Stimulated activated CD8-positive, alpha-beta memory T cell treated with anti-CD3 and anti-CD28 coated beads, Interleukin-7, amount 100 ng/mL, for 1 hour (primary cell): ENCODE measurements at regions not wholly inside any gene's neighbourhood (a gene's known extent, or its start where the extent isn't known, plus 50 kb on each side); places are given as distances from the start of the nearest gene placed in this dataset.
"Not testable (repeated sequence)": the region's sequence is repeated elsewhere in the genome, so short reads cannot be mapped to it uniquely, and the experiment has no call there.

Source experiments
- DNase-seq, 2 donors: peaks; one replicate each; pipeline ENCODE4 v3.0.0-alpha.2; 2020; ENCODE audit warnings: low read depth in 2 of 2

DNA sequence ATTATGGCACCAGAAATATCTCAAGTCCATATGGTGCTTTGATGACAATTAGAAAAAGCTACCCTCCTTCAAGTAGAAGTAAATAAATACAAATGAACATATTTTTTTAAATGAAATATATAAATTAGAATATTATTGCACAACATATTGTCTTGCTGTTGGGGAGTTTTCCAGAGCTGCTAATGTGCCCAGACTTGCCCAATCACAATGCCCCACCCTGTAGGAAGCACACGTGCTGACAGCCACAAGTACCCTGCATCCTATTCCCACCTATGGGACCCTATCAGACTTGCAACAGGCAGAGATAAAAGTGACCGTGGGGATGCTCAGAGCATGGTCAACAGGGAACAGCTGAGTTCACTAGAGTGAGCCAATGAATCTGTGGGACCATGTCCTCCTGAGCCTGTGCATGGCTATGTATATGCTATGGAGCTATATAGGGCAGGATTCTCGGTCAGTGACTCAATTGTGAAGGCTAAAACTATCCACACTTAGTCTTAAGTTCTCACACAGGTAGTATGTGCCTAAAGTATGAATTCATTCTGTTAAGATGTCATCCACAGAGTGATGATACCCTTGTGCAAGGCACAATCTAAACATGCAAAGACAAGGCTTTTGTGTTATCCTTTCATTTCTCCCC lies 336.0 kb downstream of the HGF start:
- no peak for DNase-seq

- DNase-seq: no peak
These were observed 336.6 kb downstream of the HGF start for GRCh38 chr7:81433206-81433605.

DNA sequence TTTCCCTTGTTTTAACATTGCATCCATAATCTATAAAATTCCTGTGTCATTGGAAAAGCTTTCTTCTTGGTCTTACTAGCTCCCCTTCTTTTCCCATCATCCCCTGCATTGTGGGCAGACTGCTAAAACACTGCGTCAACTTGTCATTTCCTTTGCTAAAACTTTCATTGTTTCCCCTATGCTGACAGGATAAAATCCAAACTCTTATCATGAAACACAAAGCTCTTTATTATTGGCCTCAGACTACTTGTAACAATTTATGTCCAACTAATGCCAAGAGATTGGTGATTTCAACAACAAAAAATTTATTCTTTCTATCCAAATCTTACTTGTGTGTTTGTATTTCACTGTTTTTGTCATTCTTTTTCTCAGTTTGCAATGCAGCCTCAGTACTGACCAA lies 339.1 kb downstream of the HGF start:
- DNase-seq: no peak

DNA sequence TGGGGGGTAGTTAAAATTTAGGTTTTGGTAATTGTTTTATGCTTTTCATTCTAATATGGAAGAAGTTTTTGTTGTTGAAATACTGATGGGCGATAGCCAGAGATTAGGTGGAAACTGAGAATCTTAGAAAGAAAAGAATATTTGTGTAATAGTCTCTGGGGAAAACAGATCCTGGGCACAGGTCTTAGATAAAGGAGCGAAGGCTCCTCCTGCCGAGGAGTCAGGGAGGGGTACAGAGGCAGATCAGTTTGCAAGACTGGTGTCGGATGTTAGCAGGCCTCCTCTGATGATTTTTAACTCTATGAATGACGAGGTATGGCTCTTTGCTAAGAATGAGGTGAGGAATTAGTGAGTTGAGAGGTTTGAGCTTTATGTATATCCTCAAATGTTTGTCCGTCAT lies 339.7 kb downstream of the HGF start:
- no peak for DNase-seq

GRCh38 chr7:81427461-81427860 lies 342.4 kb downstream of the HGF start:
- no peak for DNase-seq

GRCh38 chr7:81420526-81421226 lies 349.2 kb downstream of the HGF start:
- DNase-seq: no peak

DNA sequence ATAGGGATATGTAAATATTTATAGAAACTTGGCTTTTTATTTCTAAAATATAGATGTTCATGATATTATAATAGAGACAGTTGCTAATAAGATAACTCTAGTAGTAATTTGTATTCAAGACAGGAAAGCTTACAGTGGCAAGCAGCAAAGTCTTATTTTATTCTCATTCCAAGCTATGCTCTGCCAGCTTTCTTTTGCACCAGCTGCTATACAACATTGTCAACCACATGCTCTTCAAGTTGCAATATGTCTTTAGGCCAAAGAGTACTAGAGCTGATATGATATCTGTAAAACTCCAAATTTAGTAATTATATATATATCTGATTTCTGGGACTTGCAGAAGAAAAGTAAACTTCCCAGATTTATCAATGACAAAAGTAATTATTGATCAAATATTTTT lies 350.1 kb downstream of the HGF start:
- no peak for DNase-seq

- DNase-seq: no peak
These were observed 353.2 kb downstream of the HGF start for GRCh38 chr7:81416659-81417058.

DNA sequence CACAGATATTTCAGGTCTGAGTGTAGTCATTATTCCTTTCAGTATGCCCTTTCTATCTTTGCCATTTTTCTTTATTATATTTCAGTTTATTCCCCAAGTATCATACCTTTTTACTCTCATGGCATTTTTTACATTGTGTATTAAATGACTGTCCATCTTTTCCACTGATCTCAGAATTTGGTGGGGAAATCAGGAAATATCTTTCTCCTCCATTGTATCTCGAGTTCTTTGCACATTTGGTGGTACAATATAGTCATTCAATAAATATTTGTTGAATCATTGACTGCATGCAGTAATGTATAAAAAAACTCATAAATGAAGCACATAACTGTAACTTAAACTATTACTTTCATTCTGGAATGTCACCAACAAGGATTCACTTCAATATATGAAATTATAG lies 354.7 kb downstream of the HGF start:
- DNase-seq: no peak

DNA sequence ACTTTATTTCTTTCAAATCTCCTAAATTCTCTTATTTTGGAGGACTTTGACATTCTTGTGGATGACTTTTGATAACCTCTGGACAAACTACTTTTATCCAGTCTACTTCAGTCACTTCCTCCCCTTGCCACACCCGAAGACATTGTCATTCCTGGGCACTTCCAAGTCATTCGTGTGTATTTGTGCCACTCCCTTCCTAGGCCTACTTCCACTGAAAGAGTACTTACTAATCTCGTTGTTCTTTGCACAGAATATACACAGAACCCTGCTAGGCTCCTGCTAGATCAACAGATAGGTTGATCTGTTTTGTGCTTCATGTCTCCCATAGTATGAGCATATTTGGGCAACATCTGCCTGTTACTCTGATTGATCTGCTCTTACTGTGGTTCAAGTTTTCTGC lies 355.4 kb downstream of the HGF start:
- no peak for DNase-seq

- no peak for DNase-seq
These were observed 359.3 kb downstream of the HGF start for GRCh38 chr7:81410471-81411117.

DNA sequence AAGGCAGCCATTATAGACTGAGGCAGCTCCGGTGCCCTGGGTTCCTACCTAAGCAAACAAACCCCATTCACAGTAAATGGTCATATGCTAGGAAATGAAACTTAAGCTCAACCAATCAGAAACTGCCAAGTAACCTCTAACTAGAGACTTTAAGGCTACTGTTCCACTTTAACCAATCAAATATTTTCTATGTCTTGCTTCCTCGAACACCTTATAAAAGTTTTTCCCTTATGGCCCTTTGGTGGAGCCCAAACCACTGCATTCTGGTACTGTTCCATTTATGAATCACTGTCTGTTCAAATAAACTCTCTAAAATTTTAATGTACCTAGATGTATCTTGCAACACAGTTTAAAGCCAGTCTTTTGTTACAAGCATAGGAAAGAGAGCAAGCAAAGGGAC lies 361.1 kb downstream of the HGF start:
- DNase-seq: no peak

DNA sequence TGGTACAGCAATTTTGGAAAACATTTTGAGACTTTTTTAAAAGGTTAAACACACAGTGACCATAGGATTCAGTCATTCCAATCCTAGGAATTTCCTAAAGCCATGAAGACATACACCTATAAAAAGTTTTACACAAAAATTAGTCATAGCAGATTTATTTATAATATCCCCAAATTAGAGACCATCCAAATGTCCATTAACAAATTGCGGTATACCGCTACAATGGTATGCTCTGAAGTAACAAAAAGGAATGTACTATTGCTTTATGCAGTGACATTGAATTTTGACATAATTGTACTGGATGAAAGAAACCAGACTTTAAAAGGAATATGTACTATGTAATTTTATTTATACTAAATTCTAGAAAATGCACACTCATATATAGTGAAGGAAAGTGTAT lies 362.8 kb downstream of the HGF start:
- no peak for DNase-seq

GRCh38 chr7:81404669-81405068 lies 365.2 kb downstream of the HGF start:
- DNase-seq: no peak

DNA sequence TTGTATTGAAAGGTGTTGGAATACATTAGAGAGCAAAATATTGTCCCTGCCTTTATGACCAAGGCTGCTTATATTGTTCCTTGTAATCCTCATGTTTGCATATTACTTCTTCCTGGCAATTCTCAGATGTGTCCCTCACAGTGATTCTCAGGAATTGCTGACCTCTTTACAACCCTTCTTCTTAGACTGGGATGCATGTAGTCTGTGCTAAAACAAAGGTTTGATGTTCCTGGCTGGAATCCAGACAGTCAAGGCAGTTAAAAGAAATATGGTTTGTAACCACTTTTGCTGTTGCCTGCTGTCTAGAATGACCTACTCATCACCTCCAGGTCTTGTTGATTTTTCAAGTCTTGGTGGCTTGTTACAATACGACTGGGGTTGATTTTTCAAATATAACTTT lies 367.6 kb downstream of the HGF start:
- DNase-seq: no peak

DNA sequence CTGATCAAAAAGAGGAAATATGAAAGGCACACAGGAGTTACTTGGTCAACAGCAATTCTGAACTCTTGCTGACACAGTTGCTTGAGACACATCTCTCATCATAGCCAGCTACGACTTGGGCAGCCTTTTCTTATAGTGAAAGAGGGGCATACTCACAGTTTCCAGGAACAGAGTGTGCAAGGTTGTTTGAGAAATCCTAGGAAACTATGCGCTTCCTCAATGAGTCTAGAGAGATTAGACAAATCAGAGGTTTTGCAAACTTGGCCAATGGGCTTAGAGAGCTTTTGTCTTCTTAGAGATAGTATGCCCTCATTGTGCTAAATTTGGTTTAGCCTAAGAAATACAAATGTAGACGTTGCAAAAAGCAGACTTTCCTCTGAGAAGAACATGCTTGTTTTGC lies 370.4 kb downstream of the HGF start:
- DNase-seq: no peak

DNA sequence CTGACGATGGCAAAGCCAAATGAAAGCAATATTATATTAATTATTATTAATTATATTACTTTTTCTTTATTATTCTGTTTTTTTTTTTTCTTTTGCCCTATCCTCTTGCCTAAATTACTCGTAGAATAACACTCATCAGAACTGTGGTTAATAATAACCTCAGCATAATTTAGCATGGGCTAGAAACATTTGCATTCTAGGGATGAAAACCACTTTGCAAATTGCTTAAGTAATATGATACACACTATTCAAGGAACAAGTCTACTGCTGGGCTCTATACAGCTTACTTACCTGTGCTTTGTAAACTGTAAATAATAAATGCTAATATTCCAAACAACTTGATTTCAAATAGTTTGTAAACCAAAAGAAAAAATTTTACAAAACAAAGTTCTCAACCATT lies 375.8 kb downstream of the HGF start:
- no peak for DNase-seq

DNA sequence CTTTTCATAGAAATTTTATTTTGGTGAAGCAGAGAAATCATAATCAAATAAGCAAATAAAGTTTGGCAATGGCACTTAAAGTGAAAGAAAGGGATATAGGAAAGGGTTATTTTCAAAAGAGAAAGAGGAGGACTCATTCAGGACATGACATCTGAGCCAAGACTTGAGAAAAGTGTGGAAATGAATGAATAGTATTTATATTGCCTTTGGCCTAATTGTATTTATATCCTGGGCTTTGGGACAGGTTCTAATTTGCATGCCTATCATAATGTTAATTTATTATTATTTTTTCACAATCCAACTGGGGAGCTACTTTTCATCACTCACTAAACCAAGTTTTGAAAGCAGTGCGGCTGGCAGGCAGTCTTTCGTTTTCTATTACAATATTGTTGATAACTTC lies 376.8 kb downstream of the HGF start:
- DNase-seq: no peak

- DNase-seq: no peak
These were observed 384.5 kb downstream of the HGF start for GRCh38 chr7:81385370-81385769.

DNA sequence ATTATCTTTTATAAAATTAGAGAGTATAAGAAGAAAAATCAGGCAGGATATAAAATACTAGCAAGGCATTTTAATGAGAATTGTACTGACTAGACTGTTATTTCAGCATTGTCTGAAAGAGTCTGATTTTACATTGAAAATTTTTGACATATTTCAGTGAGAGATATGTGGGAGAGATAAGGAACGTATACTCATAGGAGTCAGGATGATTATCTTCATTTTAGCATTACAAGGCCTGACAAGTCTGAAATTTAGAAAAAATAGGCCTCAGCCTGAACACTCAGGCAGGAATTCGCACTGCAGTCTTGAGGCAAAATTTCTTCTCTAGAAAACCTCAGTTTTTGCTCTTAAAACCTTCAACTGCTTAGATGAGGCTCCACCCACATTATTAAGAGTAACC lies 386.0 kb downstream of the HGF start:
- DNase-seq: no peak

DNA sequence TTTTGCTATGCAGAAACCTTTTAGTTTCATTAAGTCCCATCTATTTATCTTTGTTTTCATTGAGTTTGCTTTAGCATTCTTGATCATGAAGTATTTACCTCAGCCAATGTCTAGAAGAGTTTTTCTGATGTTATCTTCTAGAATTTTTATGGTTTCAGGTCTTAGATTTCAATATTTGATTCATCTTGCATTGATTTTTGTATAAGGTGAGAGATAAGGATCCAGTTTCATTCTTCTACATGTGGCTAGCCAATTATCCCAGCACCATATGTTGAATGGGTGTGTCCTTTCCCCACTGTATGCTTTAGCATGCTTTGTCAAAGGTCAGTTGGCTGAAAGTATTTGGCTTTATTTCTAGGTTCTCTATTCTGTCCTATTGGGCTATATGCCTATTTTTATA lies 395.2 kb downstream of the HGF start:
- not testable (repeated sequence) for DNase-seq

- no peak for DNase-seq
These were observed 399.0 kb downstream of the HGF start for GRCh38 chr7:81370822-81371221.

GRCh38 chr7:81367326-81367931 lies 402.4 kb downstream of the HGF start:
- DNase-seq: no peak
